Parathyroid adenoma (tissue), 2 donors: ENCODE measurements at regions not wholly inside any gene's neighbourhood (a gene's known extent, or its start where the extent isn't known, plus 50 kb on each side); places are given as distances from the start of the nearest gene placed in this dataset.

Experiments used
- H2AFZ ChIP-seq: fragments of 300-600 bp; sonication (generic); one replicate; pipeline ENCODE4 v1.7.0; 2017; ENCODE audit warnings: antibody characterized with exemption, mild to moderate bottlenecking
- H3K27ac ChIP-seq: fragments of 300-600 bp; sonication (generic); one replicate; pipeline ENCODE4 v1.7.0; 2017
- H3K27me3 ChIP-seq: fragments of 300-600 bp; sonication (generic); one replicate; pipeline ENCODE4 v1.7.0; 2017; ENCODE audit warnings: low read length; ENCODE audit not compliant: control insufficient read depth, insufficient read depth
- H3K36me3 ChIP-seq: fragments of 300-600 bp; sonication (generic); one replicate; pipeline ENCODE4 v1.7.0; 2017; ENCODE audit warnings: low read length; ENCODE audit not compliant: control insufficient read depth, insufficient read depth
- H3K4me1 ChIP-seq: fragments of 300-600 bp; sonication (generic); one replicate; pipeline ENCODE4 v1.7.0; 2017; ENCODE audit warnings: control low read depth
- H3K4me2 ChIP-seq: fragments of 300-600 bp; sonication (generic); one replicate; pipeline ENCODE4 v1.7.0; 2017; ENCODE audit warnings: low read length
- H3K4me3 ChIP-seq: fragments of 300-600 bp; sonication (generic); one replicate; pipeline ENCODE4 v1.7.0; 2017; ENCODE audit warnings: low read depth, low read length
- H3K79me2 ChIP-seq: fragments of 300-600 bp; sonication (generic); one replicate; pipeline ENCODE4 v1.7.0; 2017; ENCODE audit warnings: control low read depth
- H3K9ac ChIP-seq: fragments of 300-600 bp; sonication (generic); one replicate; pipeline ENCODE4 v1.7.0; 2017; ENCODE audit warnings: mild to moderate bottlenecking
- H3K9me3 ChIP-seq: fragments of 300-600 bp; sonication (generic); one replicate; pipeline ENCODE4 v1.7.0; 2017; ENCODE audit warnings: low read length; ENCODE audit not compliant: control insufficient read depth
- TF ChIP-seq, protein P1 (sequence below): fragments of 300-600 bp; sonication (generic); IDR thresholded peaks from one replicate; pipeline ENCODE4 v1.7.0; 2017; ENCODE audit warnings: antibody characterized with exemption, mild to moderate bottlenecking
- donor health status: primary hyperparathyroidism.

GRCh38 chr16:7090628-7091115 is 242.0 kb upstream of the RBFOX1 start:
- peaks cover 5% of the 10 kb centered on the region for H3K27me3 ChIP-seq
- no peak overlapping the region for H3K4me2 ChIP-seq
- H3K4me3 ChIP-seq, result no peak overlapping the region
- H3K9ac ChIP-seq, result no peak overlapping the region
- no peak overlapping the region for H2AFZ ChIP-seq
- H3K36me3 ChIP-seq, result no peaks in the 10 kb centered on the region
- H3K27ac ChIP-seq, result no peak overlapping the region
- no peaks in the 10 kb centered on the region for H3K9me3 ChIP-seq
- TF ChIP-seq, protein P1, sequence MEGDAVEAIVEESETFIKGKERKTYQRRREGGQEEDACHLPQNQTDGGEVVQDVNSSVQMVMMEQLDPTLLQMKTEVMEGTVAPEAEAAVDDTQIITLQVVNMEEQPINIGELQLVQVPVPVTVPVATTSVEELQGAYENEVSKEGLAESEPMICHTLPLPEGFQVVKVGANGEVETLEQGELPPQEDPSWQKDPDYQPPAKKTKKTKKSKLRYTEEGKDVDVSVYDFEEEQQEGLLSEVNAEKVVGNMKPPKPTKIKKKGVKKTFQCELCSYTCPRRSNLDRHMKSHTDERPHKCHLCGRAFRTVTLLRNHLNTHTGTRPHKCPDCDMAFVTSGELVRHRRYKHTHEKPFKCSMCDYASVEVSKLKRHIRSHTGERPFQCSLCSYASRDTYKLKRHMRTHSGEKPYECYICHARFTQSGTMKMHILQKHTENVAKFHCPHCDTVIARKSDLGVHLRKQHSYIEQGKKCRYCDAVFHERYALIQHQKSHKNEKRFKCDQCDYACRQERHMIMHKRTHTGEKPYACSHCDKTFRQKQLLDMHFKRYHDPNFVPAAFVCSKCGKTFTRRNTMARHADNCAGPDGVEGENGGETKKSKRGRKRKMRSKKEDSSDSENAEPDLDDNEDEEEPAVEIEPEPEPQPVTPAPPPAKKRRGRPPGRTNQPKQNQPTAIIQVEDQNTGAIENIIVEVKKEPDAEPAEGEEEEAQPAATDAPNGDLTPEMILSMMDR, result no peak
- H3K4me1 ChIP-seq, result no peaks in the 10 kb centered on the region
- H3K79me2 ChIP-seq, result no peaks in the 10 kb centered on the region

DNA sequence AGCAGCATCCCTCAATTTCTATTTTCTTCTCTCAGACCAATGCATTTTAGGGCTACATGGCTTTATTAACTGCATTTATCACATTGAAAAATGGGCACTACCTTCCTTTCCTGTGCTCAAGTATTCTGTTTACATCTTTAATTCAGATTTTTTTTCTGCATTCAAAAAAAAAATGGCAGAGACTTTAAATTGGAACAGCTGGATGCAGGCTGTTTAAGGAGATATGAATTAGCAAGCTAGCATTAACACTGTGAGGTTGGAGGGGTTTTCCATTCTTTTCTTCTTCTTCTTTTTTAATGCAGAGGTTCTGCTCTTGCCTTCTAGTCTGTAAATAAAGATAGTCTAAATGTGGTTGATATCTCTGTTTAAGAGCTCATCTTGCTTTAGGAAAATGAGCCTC is 242.9 kb upstream of the RBFOX1 start:
- no peak overlapping the region for H3K9ac ChIP-seq
- no peaks in the 10 kb centered on the region for H3K79me2 ChIP-seq
- H2AFZ ChIP-seq, result no peak overlapping the region
- no peak overlapping the region for H3K4me2 ChIP-seq
- no peak overlapping the region for H3K27ac ChIP-seq
- TF ChIP-seq, protein P1, result no peak
- no peaks in the 10 kb centered on the region for H3K4me1 ChIP-seq
- H3K36me3 ChIP-seq, result no peaks in the 10 kb centered on the region
- H3K27me3 ChIP-seq, result peaks cover 5% of the 10 kb centered on the region
- H3K4me3 ChIP-seq, result no peak overlapping the region
- no peaks in the 10 kb centered on the region for H3K9me3 ChIP-seq

DNA sequence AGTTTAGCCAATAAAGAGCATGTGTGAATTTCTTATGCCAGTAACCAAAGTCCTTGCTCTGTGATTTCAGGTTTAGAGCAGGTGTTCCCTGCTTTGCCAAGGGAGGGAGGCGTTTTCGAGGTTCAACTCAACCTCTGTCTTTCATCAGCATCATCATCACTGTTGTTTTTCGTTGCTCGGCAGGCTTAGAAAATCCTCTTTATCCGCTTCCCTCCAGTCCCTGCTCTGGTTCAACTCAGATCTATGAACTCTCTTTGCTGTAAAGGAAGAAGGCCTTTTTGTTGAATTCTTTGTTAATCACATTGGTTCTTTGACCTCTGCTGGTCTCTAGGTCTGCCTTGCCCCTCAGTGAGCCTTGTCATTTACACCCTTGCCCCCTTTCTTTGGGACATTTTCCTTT is 243.9 kb upstream of the RBFOX1 start:
- TF ChIP-seq, protein P1, result no peak
- peaks cover 5% of the 10 kb centered on the region for H3K27me3 ChIP-seq
- no peaks in the 10 kb centered on the region for H3K9me3 ChIP-seq

DNA sequence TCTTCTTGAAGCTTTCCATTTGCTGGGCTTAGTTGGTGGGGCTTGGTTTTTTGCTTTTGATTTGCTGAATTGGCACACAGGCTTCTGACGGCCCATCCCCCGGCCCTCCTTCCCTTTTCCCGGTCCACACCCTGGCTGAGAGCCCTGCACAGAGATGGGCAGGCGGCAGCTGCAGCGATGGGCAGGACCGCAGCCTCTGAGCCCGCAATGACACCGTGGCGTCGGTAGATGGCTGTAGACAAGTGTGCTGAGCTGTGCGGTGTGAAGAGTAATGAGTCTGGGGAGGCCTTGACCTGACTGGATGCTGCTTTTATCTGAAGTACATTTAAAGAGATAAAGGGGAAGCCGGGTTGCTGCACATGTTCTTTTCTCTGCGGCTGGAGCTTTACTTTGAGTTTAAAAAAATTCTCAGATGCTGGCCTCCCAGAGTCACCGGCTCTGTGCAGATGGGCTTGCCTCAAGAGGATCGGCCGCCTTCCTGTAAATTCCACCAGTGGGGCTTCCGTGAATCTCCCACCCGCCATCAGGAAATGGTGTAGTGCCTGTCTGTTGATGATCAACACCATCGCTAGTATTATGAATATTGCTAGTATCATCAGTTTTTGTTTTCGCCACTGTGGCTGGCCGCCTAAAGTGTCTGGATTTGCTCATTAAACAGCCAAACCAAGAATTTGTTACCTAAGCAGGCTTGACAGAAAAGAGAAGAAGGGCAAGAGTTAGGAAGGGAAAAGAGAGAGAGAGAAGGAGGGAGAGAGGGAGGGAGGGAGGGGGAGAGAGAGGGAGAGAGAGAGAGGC is 245.6 kb upstream of the RBFOX1 start:
- no peak overlapping the region for H3K9ac ChIP-seq
- no peaks in the 10 kb centered on the region for H3K79me2 ChIP-seq
- no peak overlapping the region for H3K4me3 ChIP-seq
- H3K27ac ChIP-seq, result no peak overlapping the region
- H3K27me3 ChIP-seq, result peaks cover 5% of the 10 kb centered on the region
- no peaks in the 10 kb centered on the region for H3K36me3 ChIP-seq
- H3K4me2 ChIP-seq, result no peak overlapping the region
- H3K4me1 ChIP-seq, result no peaks in the 10 kb centered on the region
- no peaks in the 10 kb centered on the region for H3K9me3 ChIP-seq
- TF ChIP-seq, protein P1, result no peak
- H2AFZ ChIP-seq, result no peak overlapping the region

More for the DNA sequence above, 243.9 kb upstream of the RBFOX1 start:
- Histone ChIP-seq H3K4me2 (no peak overlapping the region), H3K4me1 (no peaks in the 10 kb centered on the region), H3K36me3 (no peaks in the 10 kb centered on the region), H3K27ac (no peak overlapping the region), H3K4me3 (no peak overlapping the region), H2AFZ (no peak overlapping the region), H3K79me2 (no peaks in the 10 kb centered on the region), H3K9ac (no peak overlapping the region)

- no peak overlapping the region for H3K4me3 ChIP-seq
- no peak overlapping the region for H2AFZ ChIP-seq
- H3K9me3 ChIP-seq, result no peaks in the 10 kb centered on the region
- no peak overlapping the region for H3K9ac ChIP-seq
- peaks cover 5% of the 10 kb centered on the region for H3K27me3 ChIP-seq
- no peaks in the 10 kb centered on the region for H3K79me2 ChIP-seq
- H3K27ac ChIP-seq, result no peak overlapping the region
- TF ChIP-seq, protein P1, result no peak
- H3K4me1 ChIP-seq, result no peaks in the 10 kb centered on the region
- no peaks in the 10 kb centered on the region for H3K36me3 ChIP-seq
- H3K4me2 ChIP-seq, result no peak overlapping the region
These were observed 246.9 kb upstream of the RBFOX1 start for GRCh38 chr16:7085776-7086175.
